HEK293 (cell line): ENCODE measurements at regions not wholly inside any gene's neighbourhood (a gene's known extent, or its start where the extent isn't known, plus 50 kb on each side); places are given as distances from the start of the nearest gene placed in this dataset.

Source experiments
- CTCF ChIA-PET: fragments of 350-600 bp; formaldehyde crosslinking; extraction: SDS; loops from one replicate; lab custom pipeline; 2021; ENCODE audit warnings: antibody characterized with exemption; lab: Yijun Ruan, JAX
- POLR2A ChIA-PET: fragments of 300-600 bp; formaldehyde crosslinking; extraction: SDS; loops from one replicate; lab custom pipeline; 2020; ENCODE audit warnings: antibody characterized with exemption, inconsistent platforms; lab: Yijun Ruan, JAX
- H3K27ac ChIP-seq: fragments of 200-500 bp; sonication (Bioruptor generic); 2 replicates; pipeline ENCODE4 v1.5.1; 2014; ENCODE audit warnings: low read depth, low read length, control low read depth, inconsistent platforms; ENCODE audit errors: extremely low read depth
- H3K36me3 ChIP-seq, 2 experiments: fragments of 200-500 bp in 1 of 2; sonication (Bioruptor generic) in 1 of 2; 1 replicate in 1 of 2; 2 replicates in 1 of 2; pipeline ENCODE4 v1.5.1; 2014 to 2017; ENCODE audit warnings: inconsistent platforms in 2 of 2, low read length in 2 of 2; ENCODE audit not compliant: control insufficient read depth in 2 of 2, insufficient read depth in 1 of 2
- H3K4me1 ChIP-seq: fragments of 200-500 bp; sonication (Bioruptor generic); 2 replicates; pipeline ENCODE4 v1.5.1; 2014; ENCODE audit warnings: mild to moderate bottlenecking, low read length, inconsistent platforms; ENCODE audit not compliant: control insufficient read depth, insufficient read depth
- H3K4me3 ChIP-seq: 2 replicates; pipeline ENCODE4 v1.5.1; 2011; ENCODE audit warnings: low read depth, mild to moderate bottlenecking, control low read depth, low read length, moderate library complexity
- H3K9me3 ChIP-seq: fragments of 200-500 bp; sonication (Bioruptor generic); 2 replicates; pipeline ENCODE4 v1.5.1; 2014; ENCODE audit warnings: low read depth, low read length, inconsistent platforms; ENCODE audit not compliant: control insufficient read depth, insufficient read depth
- GLIS2 ChIP-seq: fragments of 450-650 bp; formaldehyde crosslinking; IDR thresholded peaks from 2 replicates; pipeline ENCODE4 v1.5.1; 2016; ENCODE audit warnings: missing biosample characterization, missing genetic modification characterization
- SP7 ChIP-seq: fragments of 450-650 bp; formaldehyde crosslinking; IDR thresholded peaks from 2 replicates; pipeline ENCODE4 v1.5.1; 2016; ENCODE audit warnings: missing biosample characterization, missing genetic modification characterization
- TRIM28 ChIP-seq: IDR thresholded peaks from 2 replicates; pipeline ENCODE4 v1.6.1; 2011; ENCODE audit warnings: low read length, control low read depth, borderline replicate concordance
- YY1 ChIP-seq: fragments of 450-650 bp; formaldehyde crosslinking; IDR thresholded peaks from 2 replicates; pipeline ENCODE4 v1.5.1; 2018; ENCODE audit warnings: missing biosample characterization, missing genetic modification characterization
- YY2 ChIP-seq: fragments of 450-650 bp; formaldehyde crosslinking; IDR thresholded peaks from 2 replicates; pipeline ENCODE4 v1.5.1; 2016; ENCODE audit warnings: missing biosample characterization, missing genetic modification characterization
- ZBTB48 ChIP-seq: fragments of 450-650 bp; formaldehyde crosslinking; IDR thresholded peaks from 2 replicates; pipeline ENCODE4 v1.5.1; 2016; ENCODE audit warnings: missing biosample characterization, missing genetic modification characterization
- ZBTB7A ChIP-seq: fragments of 450-650 bp; formaldehyde crosslinking; IDR thresholded peaks from 2 replicates; pipeline ENCODE4 v1.5.1; 2016; ENCODE audit warnings: low read depth, missing biosample characterization, missing genetic modification characterization
- ZEB2 ChIP-seq: fragments of 450-650 bp; formaldehyde crosslinking; IDR thresholded peaks from 2 replicates; pipeline ENCODE4 v1.5.1; 2016; ENCODE audit warnings: missing biosample characterization, missing genetic modification characterization
- ZNF140 ChIP-seq: fragments of 450-650 bp; formaldehyde crosslinking; IDR thresholded peaks from 2 replicates; pipeline ENCODE4 v1.5.1; 2016; ENCODE audit warnings: missing biosample characterization, missing genetic modification characterization
- ZNF146 ChIP-seq: fragments of 450-650 bp; formaldehyde crosslinking; IDR thresholded peaks from 2 replicates; pipeline ENCODE4 v1.5.1; 2016; ENCODE audit warnings: missing biosample characterization, missing genetic modification characterization
- ZNF16 ChIP-seq: fragments of 450-650 bp; formaldehyde crosslinking; IDR thresholded peaks from 2 replicates; pipeline ENCODE4 v1.5.1; 2016; ENCODE audit warnings: low read depth, missing biosample characterization, missing genetic modification characterization
- ZNF214 ChIP-seq: fragments of 450-650 bp; formaldehyde crosslinking; IDR thresholded peaks from 2 replicates; pipeline ENCODE4 v1.5.1; 2017; ENCODE audit warnings: missing biosample characterization, mild to moderate bottlenecking, missing genetic modification characterization, borderline replicate concordance
- ZNF37A ChIP-seq: fragments of 450-650 bp; IDR thresholded peaks from 2 replicates; pipeline ENCODE4 v1.5.1; 2018; ENCODE audit warnings: missing biosample characterization, missing genetic modification characterization
- ZNF423 ChIP-seq: fragments of 450-650 bp; formaldehyde crosslinking; IDR thresholded peaks from 2 replicates; pipeline ENCODE4 v1.5.1; 2016; ENCODE audit warnings: missing biosample characterization, missing genetic modification characterization
- ZNF473 ChIP-seq: fragments of 450-650 bp; formaldehyde crosslinking; IDR thresholded peaks from 2 replicates; pipeline ENCODE4 v1.5.1; 2017; ENCODE audit warnings: missing biosample characterization, missing genetic modification characterization
- ZNF514 ChIP-seq: fragments of 450-650 bp; formaldehyde crosslinking; IDR thresholded peaks from 2 replicates; pipeline ENCODE4 v1.5.1; 2016; ENCODE audit warnings: missing biosample characterization, missing genetic modification characterization
- ZNF561 ChIP-seq: fragments of 450-650 bp; IDR thresholded peaks from 2 replicates; pipeline ENCODE4 v1.5.1; 2018; ENCODE audit warnings: missing biosample characterization, missing genetic modification characterization, borderline replicate concordance
- ZNF621 ChIP-seq: fragments of 450-650 bp; formaldehyde crosslinking; IDR thresholded peaks from 2 replicates; pipeline ENCODE4 v1.5.1; 2017; ENCODE audit warnings: missing biosample characterization, missing genetic modification characterization
- ZNF76 ChIP-seq: fragments of 450-650 bp; formaldehyde crosslinking; IDR thresholded peaks from 2 replicates; pipeline ENCODE4; 2016; ENCODE audit warnings: low read depth, missing biosample characterization, missing genetic modification characterization, borderline replicate concordance
- ZNF843 ChIP-seq: fragments of 450-650 bp; formaldehyde crosslinking; IDR thresholded peaks from 2 replicates; pipeline ENCODE4 v1.5.1; 2016; ENCODE audit warnings: missing biosample characterization, missing genetic modification characterization
- ZSCAN30 ChIP-seq: fragments of 450-650 bp; IDR thresholded peaks from 2 replicates; pipeline ENCODE4 v1.5.1; 2018; ENCODE audit warnings: missing biosample characterization, mild to moderate bottlenecking, missing genetic modification characterization, moderate library complexity
- TF ChIP-seq, protein P1 (sequence below): fragments of 450-650 bp; formaldehyde crosslinking; IDR thresholded peaks from 2 replicates; pipeline ENCODE4 v1.5.1; 2016; ENCODE audit warnings: missing biosample characterization, missing genetic modification characterization
- TF ChIP-seq, protein P2 (sequence below): fragments of 450-650 bp; formaldehyde crosslinking; IDR thresholded peaks from 2 replicates; pipeline ENCODE4 v1.5.1; 2016; ENCODE audit warnings: missing biosample characterization, missing genetic modification characterization, borderline replicate concordance
- TF ChIP-seq, protein P3 (sequence below): fragments of 450-650 bp; formaldehyde crosslinking; IDR thresholded peaks from 2 replicates; pipeline ENCODE4; 2016; ENCODE audit warnings: missing biosample characterization, missing genetic modification characterization
- TF ChIP-seq, protein P4 (sequence below): fragments of 450-650 bp; formaldehyde crosslinking; IDR thresholded peaks from 2 replicates; pipeline ENCODE4 v1.5.1; 2016; ENCODE audit warnings: missing biosample characterization, missing genetic modification characterization

DNA sequence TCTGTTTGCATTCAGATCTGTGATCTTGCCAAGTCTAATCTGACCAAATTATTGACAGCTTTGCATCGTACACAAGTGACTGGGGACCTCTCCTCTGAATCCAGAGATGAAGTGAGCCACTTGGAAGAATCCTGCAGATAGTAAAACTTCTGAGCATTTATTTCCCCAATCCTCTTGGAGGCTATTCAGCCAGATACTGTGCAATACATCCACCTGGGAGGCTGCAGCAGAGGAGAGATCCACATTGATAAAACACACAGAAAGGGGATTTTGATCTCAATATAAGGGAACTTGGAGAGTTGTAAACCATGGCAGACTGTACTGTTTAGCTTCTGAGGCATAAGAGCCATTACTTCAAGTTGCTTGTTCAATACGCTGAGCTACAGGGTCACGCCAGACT lies 654.6 kb downstream of the MTRR start:
- no peaks in the 10 kb centered on the region for H3K36me3 ChIP-seq
- H3K4me1 ChIP-seq = no peaks in the 10 kb centered on the region
- H3K9me3 ChIP-seq = no peaks in the 10 kb centered on the region
- POLR2A ChIA-PET = no interaction called here
- H3K4me3 ChIP-seq = no peak overlapping the region
- no peak overlapping the region for H3K27ac ChIP-seq
- TF ChIP-seq ZNF146 (tag by site-specific recombination) (no peak), ZNF140 (no peak), ZSCAN30 (tag by site-specific recombination) (no peak), ZBTB48 (tag by site-specific recombination) (no peak), ZNF37A (tag by site-specific recombination) (no peak), ZNF214 (tag by site-specific recombination) (no peak), YY1 (tag by site-specific recombination) (no peak), ZBTB7A (tag by site-specific recombination) (no peak)
- TF ChIP-seq, protein P1, sequence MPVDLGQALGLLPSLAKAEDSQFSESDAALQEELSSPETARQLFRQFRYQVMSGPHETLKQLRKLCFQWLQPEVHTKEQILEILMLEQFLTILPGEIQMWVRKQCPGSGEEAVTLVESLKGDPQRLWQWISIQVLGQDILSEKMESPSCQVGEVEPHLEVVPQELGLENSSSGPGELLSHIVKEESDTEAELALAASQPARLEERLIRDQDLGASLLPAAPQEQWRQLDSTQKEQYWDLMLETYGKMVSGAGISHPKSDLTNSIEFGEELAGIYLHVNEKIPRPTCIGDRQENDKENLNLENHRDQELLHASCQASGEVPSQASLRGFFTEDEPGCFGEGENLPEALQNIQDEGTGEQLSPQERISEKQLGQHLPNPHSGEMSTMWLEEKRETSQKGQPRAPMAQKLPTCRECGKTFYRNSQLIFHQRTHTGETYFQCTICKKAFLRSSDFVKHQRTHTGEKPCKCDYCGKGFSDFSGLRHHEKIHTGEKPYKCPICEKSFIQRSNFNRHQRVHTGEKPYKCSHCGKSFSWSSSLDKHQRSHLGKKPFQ = no peak
- TF ChIP-seq, protein P2, sequence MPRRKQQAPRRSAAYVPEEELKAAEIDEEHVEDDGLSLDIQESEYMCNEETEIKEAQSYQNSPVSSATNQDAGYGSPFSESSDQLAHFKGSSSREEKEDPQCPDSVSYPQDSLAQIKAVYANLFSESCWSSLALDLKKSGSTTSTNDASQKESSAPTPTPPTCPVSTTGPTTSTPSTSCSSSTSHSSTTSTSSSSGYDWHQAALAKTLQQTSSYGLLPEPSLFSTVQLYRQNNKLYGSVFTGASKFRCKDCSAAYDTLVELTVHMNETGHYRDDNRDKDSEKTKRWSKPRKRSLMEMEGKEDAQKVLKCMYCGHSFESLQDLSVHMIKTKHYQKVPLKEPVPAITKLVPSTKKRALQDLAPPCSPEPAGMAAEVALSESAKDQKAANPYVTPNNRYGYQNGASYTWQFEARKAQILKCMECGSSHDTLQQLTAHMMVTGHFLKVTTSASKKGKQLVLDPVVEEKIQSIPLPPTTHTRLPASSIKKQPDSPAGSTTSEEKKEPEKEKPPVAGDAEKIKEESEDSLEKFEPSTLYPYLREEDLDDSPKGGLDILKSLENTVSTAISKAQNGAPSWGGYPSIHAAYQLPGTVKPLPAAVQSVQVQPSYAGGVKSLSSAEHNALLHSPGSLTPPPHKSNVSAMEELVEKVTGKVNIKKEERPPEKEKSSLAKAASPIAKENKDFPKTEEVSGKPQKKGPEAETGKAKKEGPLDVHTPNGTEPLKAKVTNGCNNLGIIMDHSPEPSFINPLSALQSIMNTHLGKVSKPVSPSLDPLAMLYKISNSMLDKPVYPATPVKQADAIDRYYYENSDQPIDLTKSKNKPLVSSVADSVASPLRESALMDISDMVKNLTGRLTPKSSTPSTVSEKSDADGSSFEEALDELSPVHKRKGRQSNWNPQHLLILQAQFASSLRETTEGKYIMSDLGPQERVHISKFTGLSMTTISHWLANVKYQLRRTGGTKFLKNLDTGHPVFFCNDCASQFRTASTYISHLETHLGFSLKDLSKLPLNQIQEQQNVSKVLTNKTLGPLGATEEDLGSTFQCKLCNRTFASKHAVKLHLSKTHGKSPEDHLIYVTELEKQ (tag by site-specific recombination) = no peak
- TF ChIP-seq, all 188 proteins: peak for 0
- CTCF ChIA-PET = no interaction called here

- H3K36me3 ChIP-seq = no peaks in the 10 kb centered on the region
- CTCF ChIA-PET = no interaction called here
- no peak overlapping the region for H3K27ac ChIP-seq
- H3K9me3 ChIP-seq = no peaks in the 10 kb centered on the region
- H3K4me3 ChIP-seq = no peak overlapping the region
- H3K4me1 ChIP-seq = no peaks in the 10 kb centered on the region
- POLR2A ChIA-PET = no interaction called here
- TF ChIP-seq YY1 (tag by site-specific recombination) (no peak), ZNF621 (tag by site-specific recombination) (no peak), ZNF843 (tag by site-specific recombination) (no peak), ZNF423 (tag by site-specific recombination) (no peak), SP7 (tag by site-specific recombination) (no peak), ZNF514 (no peak), YY2 (tag by site-specific recombination) (no peak)
- TF ChIP-seq, protein P3, sequence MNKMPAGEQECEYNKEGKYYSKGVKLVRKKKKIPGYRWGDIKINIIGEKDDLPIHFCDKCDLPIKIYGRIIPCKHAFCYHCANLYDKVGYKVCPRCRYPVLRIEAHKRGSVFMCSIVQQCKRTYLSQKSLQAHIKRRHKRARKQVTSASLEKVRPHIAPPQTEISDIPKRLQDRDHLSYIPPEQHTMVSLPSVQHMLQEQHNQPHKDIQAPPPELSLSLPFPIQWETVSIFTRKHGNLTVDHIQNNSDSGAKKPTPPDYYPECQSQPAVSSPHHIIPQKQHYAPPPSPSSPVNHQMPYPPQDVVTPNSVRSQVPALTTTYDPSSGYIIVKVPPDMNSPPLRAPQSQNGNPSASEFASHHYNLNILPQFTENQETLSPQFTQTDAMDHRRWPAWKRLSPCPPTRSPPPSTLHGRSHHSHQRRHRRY (tag by site-specific recombination) = no peak
These were observed 656.9 kb downstream of the MTRR start for GRCh38 chr5:8525819-8526218.

DNA sequence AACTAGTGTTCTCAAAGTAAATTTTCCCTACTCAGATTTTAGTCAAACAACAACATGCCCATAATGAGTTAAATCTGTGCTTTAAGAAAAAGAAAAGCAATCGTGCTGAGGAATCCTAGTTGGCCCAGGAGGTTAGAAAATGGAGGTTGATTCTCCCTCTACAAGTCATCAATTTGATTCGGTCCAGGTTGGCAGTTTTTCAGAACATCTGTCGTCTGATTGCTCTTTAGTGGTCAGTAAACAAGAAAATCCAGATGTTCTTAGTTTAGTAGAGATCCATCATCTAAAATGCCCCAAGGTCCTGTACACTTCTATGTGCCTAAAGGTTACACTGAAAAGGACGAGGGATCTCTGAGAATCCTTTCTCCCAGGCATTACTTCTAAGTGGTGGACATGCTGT lies 659.2 kb downstream of the MTRR start:
- Histone ChIP-seq H3K36me3 (no peaks in the 10 kb centered on the region), H3K27ac (no peak overlapping the region), H3K4me1 (no peaks in the 10 kb centered on the region), H3K4me3 (no peak overlapping the region), H3K9me3 (no peaks in the 10 kb centered on the region)
- POLR2A ChIA-PET = no interaction called here
- CTCF ChIA-PET = no interaction called here
- TF ChIP-seq GLIS2 (tag by site-specific recombination) (no peak), ZNF16 (tag by site-specific recombination) (no peak), ZNF473 (tag by site-specific recombination) (no peak), ZNF76 (tag by site-specific recombination) (no peak), TRIM28 (no peak), ZEB2 (tag by site-specific recombination) (no peak), ZNF561 (tag by site-specific recombination) (no peak), ZSCAN30 (tag by site-specific recombination) (no peak)
- TF ChIP-seq, protein P4, sequence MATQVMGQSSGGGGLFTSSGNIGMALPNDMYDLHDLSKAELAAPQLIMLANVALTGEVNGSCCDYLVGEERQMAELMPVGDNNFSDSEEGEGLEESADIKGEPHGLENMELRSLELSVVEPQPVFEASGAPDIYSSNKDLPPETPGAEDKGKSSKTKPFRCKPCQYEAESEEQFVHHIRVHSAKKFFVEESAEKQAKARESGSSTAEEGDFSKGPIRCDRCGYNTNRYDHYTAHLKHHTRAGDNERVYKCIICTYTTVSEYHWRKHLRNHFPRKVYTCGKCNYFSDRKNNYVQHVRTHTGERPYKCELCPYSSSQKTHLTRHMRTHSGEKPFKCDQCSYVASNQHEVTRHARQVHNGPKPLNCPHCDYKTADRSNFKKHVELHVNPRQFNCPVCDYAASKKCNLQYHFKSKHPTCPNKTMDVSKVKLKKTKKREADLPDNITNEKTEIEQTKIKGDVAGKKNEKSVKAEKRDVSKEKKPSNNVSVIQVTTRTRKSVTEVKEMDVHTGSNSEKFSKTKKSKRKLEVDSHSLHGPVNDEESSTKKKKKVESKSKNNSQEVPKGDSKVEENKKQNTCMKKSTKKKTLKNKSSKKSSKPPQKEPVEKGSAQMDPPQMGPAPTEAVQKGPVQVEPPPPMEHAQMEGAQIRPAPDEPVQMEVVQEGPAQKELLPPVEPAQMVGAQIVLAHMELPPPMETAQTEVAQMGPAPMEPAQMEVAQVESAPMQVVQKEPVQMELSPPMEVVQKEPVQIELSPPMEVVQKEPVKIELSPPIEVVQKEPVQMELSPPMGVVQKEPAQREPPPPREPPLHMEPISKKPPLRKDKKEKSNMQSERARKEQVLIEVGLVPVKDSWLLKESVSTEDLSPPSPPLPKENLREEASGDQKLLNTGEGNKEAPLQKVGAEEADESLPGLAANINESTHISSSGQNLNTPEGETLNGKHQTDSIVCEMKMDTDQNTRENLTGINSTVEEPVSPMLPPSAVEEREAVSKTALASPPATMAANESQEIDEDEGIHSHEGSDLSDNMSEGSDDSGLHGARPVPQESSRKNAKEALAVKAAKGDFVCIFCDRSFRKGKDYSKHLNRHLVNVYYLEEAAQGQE (tag by site-specific recombination) = no peak
